Thyroid gland (tissue), 4 donors: ENCODE measurements at regions not wholly inside any gene's neighbourhood (a gene's known extent, or its start where the extent isn't known, plus 50 kb on each side); places are given as distances from the start of the nearest gene placed in this dataset.

Experiments
- CTCF ChIP-seq, 6 experiments: fragments of 200-600 bp in 3 of 6; fragments of 450-650 bp in 3 of 6; sonication (generic) in 3 of 6; IDR thresholded peaks; one replicate each; pipeline ENCODE4 v1.5.1; 2016 to 2019; ENCODE audit warnings: antibody characterized with exemption in 6 of 6, mild to moderate bottlenecking in 2 of 6, inconsistent platforms in 1 of 6, moderate library complexity in 1 of 6
- POLR2A ChIP-seq, 2 donors: fragments of 450-650 bp; IDR thresholded peaks; one replicate each; pipeline ENCODE4 v1.6.1; 2017; ENCODE audit warnings: antibody characterized with exemption in 2 of 2, mild to moderate bottlenecking in 2 of 2, moderate library complexity in 1 of 2

GRCh38 chr2:185522472-185522871, 216.1 kb upstream of the FSIP2 start:
- TF ChIP-seq POLR2A (IDR thresholded peaks at IDR 0.05) (no peak), CTCF (IDR thresholded peaks at IDR 0.05) (no peak)
